NCI-H2196 (cell line): ENCODE measurements at regions not wholly inside any gene's neighbourhood (a gene's known extent, or its start where the extent isn't known, plus 50 kb on each side); places are given as distances from the start of the nearest gene placed in this dataset.

Experiments
- DNase-seq: peaks from one replicate; lab custom pipeline; 2025; ENCODE audit not compliant: unreplicated experiment; lab: John Stamatoyannopoulos, UW

DNA sequence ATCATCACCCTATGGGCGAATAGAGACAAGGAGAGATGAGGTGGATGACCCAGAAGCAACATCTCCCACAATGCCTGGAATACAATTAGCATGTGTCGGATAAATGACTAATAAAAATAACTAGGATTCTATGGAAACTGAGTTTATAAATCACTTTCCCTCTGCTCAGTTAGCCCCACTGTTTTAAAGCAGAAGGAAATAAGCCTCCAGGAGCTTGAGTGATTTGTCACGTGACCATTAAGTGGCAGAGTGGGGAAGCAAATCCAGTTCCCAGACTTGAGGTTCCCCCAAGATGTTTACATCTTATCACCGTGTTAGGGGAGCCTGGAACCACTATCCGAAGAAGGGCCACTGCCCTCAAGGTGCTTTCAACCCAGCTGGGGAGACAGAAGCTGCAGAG, 136.5 kb upstream of the CCND2 start:
- no peak for DNase-seq

DNA sequence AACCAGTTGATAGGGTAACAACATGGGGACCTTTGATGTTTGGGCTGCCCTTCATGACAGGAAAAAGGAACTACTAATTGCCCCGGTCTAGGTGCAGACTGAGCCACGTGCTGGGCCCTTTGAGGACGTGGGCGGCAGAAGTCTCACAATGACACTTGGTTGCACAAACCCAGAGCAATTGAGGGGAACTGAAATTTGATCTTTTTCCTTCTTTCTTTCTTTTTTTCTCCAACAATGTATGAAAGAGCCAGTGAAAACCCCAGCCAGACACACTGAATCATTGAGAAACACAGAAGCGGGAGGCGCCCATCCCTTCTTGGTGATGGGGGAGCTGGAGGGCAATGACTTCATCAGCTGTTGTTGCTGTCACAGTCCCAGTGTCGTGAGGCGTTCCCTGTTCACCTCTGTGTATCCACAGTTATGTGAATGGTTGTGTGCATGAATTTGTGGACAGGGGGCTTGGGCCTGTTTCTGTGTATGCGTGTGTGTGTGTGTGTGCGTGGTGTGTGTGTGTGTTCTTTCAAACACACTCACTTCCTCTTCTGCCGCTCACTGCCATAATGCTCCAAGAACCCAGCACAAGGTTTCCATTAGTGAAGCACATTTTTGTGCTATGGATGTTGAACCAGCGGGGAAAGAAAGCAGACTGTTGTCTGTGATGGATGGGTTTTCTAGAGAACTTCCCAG, 137.5 kb upstream of the CCND2 start:
- DNase-seq, result no peak

DNA sequence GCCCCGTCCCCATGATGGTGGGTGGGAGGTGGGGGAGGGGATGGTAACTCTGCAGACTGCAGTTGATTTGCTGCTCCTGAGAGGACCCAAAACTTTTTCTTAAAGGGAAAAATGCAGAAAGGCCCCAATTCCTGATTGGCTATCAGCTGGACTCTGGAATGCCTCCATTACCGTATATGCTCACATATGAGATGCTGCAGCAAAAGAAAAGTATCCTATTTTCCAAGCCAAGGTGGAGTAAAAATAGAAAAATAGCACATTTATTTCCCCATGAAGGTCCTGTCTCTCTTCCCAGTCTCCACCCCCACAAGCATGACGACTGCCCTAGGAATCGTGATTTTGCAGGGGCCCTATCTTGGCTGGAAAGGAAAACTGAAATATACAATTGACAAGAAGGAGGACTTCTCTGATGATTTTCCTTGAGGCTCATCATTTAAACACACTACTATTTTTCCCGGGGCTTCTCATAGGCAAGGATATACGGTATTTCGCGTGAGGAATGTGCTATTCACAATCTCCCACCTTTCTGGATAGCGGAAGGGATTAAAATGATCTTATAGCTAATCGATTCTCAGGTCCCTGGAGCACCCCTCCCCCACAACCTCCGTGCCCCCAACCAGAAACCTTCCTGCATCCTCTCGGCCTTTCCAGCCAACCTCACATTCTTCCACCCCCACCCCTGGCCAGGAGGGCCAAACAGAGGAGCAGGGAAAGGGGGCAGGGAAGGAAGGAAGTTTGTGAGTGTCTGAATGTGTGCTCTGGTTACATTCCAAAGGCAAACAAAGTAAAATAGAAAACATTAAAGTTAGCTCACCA, 138.9 kb upstream of the CCND2 start:
- no peak for DNase-seq

GRCh38 chr12:4133636-4134447, 139.7 kb upstream of the CCND2 start:
- no peak for DNase-seq

DNA sequence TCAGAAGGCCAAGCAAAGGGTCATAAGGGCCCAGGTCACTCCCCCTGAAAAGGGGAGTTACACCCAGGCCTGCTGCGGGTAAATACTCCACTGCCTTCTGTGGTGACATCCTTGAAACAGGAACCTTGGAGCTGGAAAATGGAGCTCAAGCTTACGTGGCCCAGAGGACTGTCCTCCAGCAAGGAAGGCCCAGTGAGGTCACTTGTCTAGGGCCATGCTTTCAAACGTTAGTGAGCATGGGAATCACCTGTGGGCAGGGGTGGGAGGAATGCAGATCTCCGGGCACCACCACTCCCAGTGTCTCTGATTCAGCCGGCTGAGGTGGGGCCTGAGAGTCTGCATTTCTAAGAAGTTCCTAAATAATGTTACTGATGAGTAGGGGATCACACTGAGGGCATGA, 140.5 kb upstream of the CCND2 start:
- no peak for DNase-seq

DNA sequence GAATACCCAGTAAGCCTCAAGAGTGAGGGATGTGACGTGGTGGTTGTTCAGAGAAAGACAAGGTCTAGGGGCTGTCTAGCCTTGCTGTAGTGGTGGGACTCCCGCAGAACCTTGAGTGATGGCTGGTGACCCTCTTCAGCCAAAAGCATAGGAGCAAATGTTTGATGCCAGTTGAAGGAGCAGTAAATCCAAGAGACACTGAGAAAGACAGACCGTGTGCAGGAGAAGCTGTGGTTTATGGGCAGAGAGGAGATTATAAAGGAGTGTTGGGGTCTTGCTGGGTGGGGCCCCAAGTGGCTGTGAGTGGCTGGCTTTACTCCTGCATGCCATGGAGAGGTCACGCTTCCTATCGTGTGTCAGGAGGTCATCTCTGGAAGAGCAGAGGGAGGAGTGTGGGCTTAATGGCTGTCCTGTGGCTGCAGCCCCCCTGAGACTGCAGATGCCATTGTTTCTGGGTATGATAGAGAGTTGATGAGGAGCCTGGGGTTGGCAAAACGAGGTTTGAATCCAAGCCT, 152.0 kb upstream of the CCND2 start:
- no peak for DNase-seq

- DNase-seq, result no peak
Measured at GRCh38 chr12:4120316-4120917, 153.1 kb upstream of the CCND2 start.

DNA sequence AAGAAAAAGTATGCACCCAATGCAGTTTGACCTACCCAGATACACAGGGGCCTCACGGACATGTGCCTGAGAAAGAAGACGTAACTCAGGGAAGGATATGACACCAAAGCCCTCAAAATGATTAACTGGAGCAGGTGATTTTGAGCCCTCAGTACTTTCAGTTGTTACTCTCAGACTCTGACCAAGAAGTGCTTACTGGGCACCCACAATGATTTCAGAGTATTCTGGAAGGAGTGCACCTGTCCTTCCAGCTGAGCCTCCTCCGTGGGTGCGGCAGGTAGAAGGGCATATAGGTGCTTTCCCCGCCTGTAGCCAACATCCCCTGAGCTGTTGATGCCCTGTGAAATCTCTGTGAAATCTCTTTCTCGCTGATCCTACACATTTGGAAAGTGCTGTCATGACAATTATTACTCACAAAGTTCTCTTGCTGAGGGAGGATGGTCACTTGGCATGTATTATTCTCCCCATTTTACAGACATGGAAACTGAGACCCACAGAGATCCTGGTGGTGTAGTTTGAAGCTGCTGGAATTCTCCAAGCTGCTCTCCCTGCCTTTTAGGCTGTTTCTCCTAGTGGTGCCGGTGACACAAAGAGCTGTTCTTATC, 154.3 kb upstream of the CCND2 start:
- DNase-seq, result no peak

DNA sequence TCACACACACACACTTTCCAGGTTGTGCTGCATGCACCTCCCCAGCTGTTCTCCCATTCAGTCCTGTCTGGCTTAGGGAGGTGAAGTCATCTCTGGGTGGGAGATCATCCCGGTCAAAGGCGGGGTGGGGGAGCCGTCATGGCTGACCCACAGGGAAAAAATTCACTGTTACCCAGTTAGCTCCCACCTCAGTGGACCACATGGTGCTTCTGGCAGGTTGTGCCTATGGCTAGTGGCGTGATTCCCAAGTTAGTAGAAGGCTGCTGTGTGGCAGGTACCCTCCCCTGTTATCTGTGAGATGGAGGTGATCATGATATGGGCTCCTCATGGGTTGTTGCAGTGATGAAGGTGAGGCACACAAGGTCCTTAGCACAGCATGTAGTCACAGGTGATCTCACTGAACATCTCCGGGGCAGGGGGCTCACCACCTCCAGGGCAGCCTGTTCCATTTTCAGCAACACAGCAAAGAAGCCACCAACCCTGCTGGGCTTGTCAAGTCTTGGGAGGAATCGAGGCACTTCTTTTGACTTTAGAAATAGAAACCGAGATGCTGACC, 154.9 kb upstream of the CCND2 start:
- no peak for DNase-seq

- peak; percentile 18 for DNase-seq
Measured at GRCh38 chr12:4118017-4118510, 155.5 kb upstream of the CCND2 start.

DNA sequence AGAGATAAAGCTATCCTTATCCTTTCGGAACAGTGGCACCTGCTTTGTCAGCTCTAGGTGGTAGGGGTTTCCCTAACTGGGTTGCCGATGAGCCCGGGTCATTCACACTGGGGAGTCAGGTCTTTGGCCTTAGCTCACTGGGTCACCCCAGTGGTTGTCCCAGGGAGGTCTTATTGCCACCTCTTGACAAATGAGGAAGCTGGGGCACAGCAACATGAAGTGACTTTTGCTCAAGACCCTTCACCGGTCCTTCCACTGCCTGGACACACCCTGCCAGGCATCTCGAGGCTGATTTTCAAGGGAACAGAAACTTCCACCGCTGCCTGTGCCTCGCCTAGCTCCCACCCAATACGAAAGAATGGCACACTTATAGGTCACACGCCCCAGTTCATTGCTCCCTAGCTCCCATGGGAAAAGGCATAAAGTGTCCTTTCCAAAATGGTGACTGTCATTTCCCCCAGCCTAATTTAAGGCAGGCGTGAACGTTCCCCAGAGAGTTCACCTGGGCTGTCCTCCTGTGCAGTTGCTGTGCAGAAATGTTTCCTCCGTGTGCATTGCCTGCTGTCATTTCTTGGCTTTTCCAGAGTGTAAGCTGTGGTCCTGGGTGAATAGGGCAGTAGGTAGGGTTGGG, 156.1 kb upstream of the CCND2 start:
- no peak for DNase-seq

DNA sequence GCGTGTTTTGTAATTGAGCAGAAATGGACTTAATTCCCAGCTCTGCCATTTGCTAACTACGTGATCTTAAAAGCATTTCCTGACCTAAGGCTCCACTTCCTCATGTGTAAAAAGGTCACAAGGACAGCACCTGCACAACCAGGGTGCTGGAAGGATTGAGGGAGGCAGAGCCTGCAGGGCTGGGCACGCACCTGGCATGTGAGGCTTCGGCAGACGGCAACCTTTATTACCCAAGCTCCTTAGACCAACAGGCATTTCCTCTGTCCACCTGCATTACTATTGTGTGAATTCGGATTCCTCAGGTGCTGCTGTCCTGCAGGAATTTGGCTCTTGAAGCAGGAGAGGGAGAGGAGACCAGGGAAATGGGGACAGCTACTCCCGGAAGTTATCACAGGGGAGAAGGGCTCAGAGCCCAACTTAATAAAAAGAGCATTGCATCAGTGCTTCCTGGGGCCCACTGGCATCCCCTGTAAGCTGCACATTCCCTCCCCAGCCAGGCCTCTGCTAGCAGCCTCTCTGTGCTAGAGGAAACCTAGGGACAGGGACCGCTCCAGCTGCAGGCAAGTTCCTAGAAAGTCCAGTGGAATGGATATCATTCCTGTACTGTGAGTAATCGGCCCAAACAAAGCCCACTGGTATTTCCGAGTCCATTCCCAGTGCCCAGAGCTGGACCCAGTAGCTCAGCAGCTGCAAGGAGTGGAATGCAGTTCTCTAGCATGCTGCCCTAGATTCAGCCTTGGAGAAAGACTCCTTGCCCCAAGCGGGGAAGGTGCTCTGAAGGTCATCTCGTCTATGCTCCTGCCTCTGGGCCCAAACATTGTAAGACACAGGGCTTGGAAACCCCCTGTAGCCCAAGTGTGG, 157.1 kb upstream of the CCND2 start:
- DNase-seq, result no peak

DNA sequence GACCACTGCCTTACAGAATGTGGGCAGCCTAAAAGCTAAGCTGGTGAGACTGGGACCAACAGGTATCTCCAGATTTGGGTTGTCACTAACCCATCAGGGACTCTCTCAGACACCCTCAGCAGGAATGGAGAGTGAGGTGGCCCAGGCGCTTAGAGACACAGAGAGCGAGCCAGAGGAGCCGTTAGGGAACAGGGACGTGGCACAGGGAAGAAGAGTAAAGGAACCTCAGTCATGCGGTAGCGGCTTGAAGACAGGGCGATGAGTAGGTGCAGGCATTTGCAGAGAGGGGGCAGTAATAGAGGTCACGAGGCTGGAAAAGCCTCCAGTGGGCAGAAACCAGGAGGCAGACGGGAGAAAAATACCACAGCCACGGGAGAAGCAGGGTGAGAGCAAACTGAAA, 158.0 kb upstream of the CCND2 start:
- no peak for DNase-seq

GRCh38 chr12:4114986-4115385, 158.6 kb upstream of the CCND2 start:
- DNase-seq, result no peak

- DNase-seq, result no peak
Measured at GRCh38 chr12:4112734-4113325, 160.7 kb upstream of the CCND2 start.

DNA sequence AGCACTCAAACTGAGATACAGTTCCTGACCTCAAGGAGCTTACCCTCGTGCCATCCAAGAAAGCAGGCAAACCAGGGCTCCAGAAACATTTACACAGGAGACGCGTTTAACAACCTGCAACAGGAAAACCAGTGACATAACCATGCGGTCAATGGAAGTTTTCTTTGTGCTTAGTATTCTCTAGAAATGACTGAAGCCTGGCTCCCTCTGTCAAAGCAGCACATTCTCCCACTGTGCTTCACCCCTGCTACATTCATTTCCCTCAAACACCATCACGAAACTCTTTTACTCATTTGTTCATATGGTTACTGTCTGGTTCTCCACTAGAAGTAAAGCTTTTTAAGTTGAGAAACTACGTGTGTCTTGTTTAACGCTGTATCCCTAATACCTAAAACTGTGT, 161.3 kb upstream of the CCND2 start:
- no peak for DNase-seq

DNA sequence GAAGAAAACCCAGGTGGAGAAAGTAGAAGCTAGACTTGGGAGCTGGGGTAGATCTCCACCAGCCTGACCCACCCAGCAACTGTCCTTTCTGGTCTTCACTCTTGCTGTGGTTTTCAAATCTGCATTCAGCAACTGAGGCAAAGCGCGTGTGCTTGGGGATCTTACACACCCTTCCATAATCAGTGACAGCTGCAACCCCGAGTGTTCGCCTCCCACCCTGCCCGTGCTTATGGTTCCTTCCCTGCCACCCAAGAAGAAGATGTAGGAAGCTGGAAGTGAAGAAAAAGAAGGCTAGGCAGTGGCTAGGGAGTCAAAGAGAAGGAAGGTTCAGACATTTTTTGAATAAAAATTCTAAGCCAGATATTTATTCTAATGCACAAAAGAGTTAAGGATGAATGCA, 162.6 kb upstream of the CCND2 start:
- no peak for DNase-seq

DNA sequence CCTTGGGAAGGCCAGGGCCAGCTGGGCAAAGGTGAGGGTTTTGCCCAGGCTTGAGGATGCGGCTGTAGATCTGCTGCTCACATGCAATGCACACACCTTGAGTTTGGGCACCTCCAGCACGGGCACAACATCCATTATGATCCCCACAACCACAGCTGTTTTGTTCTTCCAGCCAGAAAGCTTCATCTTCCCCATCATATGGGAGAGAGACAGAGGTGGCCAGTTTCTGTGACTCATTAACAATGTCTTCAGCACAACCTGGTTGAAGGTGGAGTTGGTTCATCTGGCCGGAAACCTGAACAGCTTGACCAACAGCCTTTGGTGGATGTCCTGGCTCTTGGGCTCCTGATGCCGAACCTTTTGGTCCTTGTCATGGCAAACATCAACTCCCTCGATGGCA, 163.7 kb upstream of the CCND2 start:
- DNase-seq, result no peak
